HG03457 (cell line): ENCODE measurements at regions not wholly inside any gene's neighbourhood (a gene's known extent, or its start where the extent isn't known, plus 50 kb on each side); places are given as distances from the start of the nearest gene placed in this dataset.

Source experiments
- ATAC-seq: cut with Tn5 transposase; IDR thresholded peaks from one replicate; pipeline ENCODE4 v1.9.1; 2021; ENCODE audit warnings: moderate number of reproducible peaks; ENCODE audit not compliant: unreplicated experiment

- ATAC-seq: no peak
Observed at GRCh38 chr6:74956559-74957428, 249.1 kb downstream of the COL12A1 start.

GRCh38 chr6:74953708-74954107 is 252.1 kb downstream of the COL12A1 start:
- ATAC-seq: no peak

DNA sequence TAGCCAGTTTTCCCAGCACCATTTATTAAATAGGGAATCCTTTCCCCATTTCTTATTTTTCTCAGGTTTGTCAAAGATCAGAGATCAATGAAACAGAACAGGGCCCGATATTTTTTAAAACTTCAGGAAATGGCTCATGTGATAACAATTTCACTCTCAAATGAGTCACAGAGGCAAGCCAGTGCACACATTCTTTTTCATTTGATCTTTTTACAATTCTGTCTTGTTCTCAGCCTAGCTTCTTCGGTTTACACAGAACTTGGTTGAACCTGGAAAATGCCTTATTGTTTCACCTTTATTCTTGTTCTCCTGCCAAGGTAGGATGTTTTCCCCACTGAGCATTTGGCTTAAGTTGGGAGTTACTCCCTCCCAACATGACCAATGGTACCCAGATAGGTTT is 258.9 kb downstream of the COL12A1 start:
- ATAC-seq: no peak

- no peak for ATAC-seq
Observed at GRCh38 chr6:74942130-74942529, 263.7 kb downstream of the COL12A1 start.

DNA sequence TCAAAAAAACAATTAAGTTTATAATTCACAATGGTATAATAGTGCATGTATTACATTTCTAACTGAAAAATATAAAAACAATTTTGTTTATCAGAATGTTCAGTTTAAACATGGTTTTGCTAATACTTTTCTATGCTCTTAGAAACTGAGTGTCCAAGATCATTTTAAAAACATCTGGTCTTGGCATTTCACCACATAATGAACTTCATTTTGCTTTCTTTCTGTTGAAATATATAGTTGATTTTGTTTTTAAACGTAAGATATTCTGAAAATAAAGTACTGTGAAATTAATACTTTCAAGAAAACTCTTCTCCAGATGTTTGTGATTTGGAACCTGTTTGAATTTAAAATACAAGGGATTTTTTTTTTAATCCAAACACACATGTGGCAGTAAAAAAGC is 264.4 kb downstream of the COL12A1 start:
- no peak for ATAC-seq

DNA sequence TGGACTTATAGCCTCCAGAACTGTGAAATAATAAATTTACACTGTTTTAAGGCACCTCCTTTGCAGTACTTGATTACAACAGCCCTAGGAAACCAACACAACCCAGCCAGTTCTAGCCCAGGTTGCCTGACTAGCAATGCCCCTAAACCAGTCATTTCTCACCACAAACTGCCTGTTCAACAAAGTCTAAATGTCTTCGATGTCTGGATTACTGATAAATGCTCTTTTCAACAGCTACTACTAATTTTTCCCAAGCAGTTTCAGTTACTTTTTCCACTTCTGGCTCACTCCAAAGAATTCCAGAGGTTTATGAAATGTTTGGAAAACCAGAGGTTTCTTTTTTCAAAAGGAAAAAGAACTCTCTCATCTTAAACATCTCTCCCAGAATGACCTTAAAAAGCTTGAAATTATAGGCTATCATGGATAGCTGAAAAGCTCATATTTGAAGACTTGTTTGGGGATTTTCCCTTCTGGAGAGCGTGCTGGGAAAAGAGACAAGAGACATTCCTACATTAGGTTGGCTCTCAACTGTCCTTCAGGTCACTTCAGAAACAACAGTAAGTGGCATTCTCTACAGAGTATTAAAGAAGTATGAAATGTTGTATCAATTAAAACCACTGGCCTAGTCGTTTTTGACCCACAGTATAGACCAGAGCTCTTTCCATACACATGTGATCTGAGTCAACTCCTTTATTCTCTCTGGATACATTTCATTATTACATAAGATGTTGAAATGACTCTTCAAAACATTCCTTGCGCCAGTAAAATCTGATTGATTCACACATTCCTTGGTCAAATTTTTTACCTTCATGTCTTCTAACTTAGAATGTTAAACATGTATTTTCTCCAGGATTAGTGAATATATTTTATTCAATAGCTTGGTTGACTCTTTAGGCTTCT is 265.9 kb downstream of the COL12A1 start:
- ATAC-seq: no peak

GRCh38 chr6:74939151-74939708 is 266.6 kb downstream of the COL12A1 start:
- no peak for ATAC-seq

DNA sequence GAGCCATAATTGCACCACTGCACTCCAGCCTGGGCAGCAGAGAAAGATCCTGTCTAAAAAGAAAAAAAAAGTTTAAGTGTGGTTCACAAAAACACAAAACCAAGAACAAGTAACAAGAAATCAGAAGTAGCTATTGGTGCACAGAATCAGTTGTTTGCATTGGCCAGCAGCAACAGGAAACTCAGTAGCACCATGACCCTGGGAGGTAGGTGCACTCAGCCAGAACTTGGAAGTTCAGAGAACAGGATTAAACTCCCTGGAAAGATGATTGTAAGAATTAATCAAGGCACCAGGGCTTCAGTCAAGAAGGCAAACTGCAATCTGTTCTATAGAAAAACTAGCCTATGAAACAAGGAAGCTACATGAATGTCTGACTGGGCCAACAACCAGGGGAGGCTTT is 267.9 kb downstream of the COL12A1 start:
- ATAC-seq: no peak

DNA sequence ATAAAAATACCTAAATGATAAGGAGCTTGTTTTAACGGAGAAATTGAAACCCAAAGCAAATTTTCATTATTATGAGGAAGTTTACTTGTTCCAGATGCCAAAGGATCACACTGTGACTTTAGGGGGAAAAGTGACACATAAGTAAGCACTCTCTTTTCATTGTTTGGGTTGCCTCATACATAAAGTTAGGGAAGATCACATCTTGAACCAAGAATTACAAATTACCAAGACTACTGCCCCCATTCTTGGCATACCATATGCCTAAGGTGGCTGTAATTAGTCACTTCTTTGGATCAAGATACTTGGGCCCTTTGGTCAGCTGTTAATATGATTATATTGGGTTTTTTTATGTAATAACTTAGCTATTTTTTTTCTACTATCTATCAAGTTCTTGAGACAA is 269.0 kb downstream of the COL12A1 start:
- no peak for ATAC-seq

GRCh38 chr6:74932232-74932888 is 273.5 kb downstream of the COL12A1 start:
- no peak for ATAC-seq

- no peak for ATAC-seq
Observed at GRCh38 chr6:74931558-74931957, 274.3 kb downstream of the COL12A1 start.

GRCh38 chr6:74928203-74928602 is 277.6 kb downstream of the COL12A1 start:
- no peak for ATAC-seq

DNA sequence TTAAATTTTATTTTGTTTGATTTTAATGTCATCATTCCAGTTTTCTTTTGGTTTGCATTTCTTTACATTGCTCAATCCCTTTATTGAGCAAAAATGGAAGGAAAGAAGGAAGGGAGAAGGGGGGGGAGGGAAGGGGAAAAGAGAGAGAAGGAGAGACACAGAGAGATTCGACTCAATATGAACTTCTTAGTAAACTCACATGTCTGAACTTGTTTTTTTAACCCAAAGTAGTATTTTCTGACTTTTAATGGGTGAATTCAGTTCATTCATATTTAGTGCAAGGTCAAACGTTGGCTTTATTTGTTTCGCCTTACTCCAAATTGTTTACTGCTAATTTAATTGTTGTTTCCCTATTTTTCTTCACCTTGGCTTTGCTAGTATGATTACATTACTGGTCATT is 278.6 kb downstream of the COL12A1 start:
- no peak for ATAC-seq

DNA sequence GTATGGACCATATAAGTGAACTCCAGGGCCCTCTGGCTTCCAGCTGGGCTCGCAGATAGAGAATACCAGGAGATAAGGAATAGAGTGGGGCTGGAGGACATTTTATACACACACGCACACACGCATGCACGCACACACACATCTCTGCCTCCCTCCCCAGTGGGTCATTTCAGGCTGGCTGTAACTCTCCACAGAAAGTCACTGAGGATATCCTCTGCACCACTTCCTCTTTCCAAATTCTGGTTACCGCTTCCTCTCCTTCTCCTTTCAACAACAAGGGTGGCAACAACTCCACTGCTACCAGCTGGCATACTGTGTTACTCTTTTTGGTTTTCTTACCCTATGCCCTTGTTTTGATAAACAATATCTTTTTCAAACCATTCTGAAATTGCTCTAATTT is 280.2 kb downstream of the COL12A1 start:
- ATAC-seq: no peak

DNA sequence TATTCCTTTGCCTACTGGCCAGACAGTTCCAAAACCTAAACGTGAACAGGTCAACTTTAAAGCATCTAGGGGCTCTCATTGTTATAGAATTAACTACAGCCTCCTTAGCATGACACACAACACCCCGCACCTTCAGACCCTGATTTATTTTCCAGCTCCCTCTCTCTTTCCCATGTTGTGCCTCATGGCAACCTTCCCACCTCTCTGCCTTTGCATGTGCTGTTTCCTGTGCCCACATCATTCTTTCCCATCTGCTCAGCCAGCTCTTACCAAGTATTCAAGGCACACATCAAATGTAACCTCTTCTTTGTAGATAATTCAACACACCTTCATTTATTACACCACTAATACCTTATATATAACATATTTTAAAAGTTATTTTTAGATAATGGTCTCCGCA is 291.0 kb downstream of the COL12A1 start:
- no peak for ATAC-seq

DNA sequence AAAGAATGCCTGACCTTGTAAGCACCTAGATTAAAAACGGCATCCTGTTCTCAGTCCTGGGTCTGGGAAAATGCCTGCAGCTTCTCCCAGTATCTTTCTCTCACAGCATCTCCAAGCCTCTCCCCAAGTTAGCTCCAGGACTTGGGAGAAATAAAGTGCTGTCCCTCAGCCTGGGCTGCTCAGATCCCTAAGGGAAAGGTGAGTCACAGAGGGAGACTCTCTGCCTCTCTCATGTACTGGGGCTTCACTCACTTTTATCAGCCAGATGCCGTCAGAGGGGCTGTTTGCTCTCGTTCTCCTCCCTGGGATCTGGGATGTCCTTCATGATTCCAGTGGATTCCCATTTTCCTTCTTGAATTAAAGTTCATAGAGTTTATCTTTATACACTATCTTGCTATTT is 293.6 kb downstream of the COL12A1 start:
- ATAC-seq: no peak

DNA sequence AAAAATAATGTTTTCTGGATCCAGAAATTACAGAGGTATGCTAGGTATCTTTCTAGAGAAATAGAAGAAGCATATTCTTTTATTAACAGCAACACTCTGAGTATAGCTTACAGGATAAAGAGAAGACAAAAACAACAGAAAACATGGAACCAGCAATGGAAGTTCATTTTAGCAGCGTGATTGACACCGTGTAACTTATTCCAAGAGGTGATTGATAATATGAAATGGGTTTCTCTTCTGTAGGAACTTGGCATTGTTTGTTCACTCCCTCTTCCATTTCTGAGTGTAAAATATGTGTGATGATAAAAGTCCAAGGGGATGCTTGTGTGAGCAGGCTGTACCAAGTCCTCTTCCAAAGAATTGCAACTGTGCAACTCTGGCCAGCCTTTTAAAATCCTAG is 303.0 kb downstream of the COL12A1 start:
- no peak for ATAC-seq

- no peak for ATAC-seq
Observed at GRCh38 chr6:74902089-74902488, 303.8 kb downstream of the COL12A1 start.

DNA sequence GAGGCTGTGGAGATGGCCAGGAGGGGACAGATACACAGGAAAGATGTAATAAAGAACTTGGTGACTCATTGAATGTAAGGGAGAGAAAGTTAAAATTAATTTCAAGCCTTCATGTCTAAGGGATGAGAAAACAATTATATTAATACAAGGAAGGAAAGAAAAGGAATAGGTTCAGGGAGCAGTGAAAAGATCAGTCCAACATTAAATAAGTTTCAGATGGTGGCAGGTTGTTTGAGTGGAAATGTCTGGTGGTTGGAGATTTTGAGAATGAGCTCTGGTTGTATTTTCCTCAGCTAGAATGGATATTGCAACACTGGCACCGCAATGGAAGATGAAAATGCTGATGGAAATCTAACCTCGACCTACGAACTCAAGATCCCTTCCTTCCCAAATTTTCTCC is 304.3 kb downstream of the COL12A1 start:
- ATAC-seq: no peak

- no peak for ATAC-seq
Observed at GRCh38 chr6:74899416-74899815, 306.4 kb downstream of the COL12A1 start.

DNA sequence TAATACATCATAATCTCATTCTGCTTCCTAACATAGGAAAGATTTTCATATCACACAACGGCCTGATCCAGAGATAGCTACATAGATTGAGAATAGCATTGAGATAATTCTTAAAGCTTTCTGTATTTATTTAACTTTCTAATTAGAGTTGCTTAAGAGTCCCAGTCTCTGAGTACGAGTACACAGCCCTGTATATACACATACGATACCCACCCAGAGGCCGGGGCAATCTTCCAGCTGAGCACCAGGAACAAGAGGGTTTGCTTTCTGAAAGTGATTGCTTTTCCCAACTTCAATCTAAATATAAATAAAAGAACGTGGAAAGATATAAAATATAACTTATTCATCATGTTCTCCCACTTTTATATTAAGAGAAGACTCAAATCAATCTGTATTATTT is 313.8 kb downstream of the COL12A1 start:
- ATAC-seq: no peak
